K562 (cell line): ENCODE measurements at regions not wholly inside any gene's neighbourhood (a gene's known extent, or its start where the extent isn't known, plus 50 kb on each side); places are given as distances from the start of the nearest gene placed in this dataset.

Experiments
- ATAC-seq: fragments of 200-7000 bp; cut with Tn5 transposase; 3 replicates; pipeline ENCODE4 v1.9.1; 2020; ENCODE audit warnings: moderate library complexity
- BruUV-seq: library from RNA; stranded (reverse); fragments of 400-500 nt; replicated peaks from 2 replicates; lab custom pipeline; 2021; lab: Mats Ljungman, UMichigan
- CTCF ChIA-PET: fragments of 300-600 bp; formaldehyde crosslinking; extraction: SDS; loops from one replicate; lab custom pipeline; 2021; ENCODE audit warnings: low intra/inter-chr PET ratio; lab: Yijun Ruan, JAX
- POLR2A ChIA-PET: fragments of 300-600, 350-650 bp; sonication (Branson Sonifier 250); formaldehyde crosslinking; extraction: SDS; loops from one replicate; lab custom pipeline; 2021; ENCODE audit warnings: antibody characterized with exemption, inconsistent platforms; lab: Yijun Ruan, JAX
- DNase-seq, 4 experiments: peaks; one replicate each; pipeline versions ENCODE4 v3.0.0 to v3.0.0-alpha.2; 2011 to 2018; ENCODE audit warnings: low spot score in 3 of 4, mixed read lengths in 3 of 4; ENCODE audit errors: extremely low read depth in 1 of 4
- FAIRE-seq: peaks from 2 replicates; lab custom pipeline; 2011; peaks lifted over from hg19 to GRCh38; lab: Jason Lieb, UNC
- H2AFZ ChIP-seq: 2 replicates; pipeline ENCODE4 v1.6.0; 2011; ENCODE audit warnings: low read depth, low read length, control low read depth, inconsistent platforms
- H3K27ac ChIP-seq: fragments of 200-600 bp; 3 replicates; pipeline ENCODE4 v1.8.0; 2011; ENCODE audit warnings: low read depth, mild to moderate bottlenecking, control low read depth, inconsistent platforms, low read length, moderate library complexity, mixed read lengths; ENCODE audit errors: extremely low read depth
- H3K27me3 ChIP-seq, 2 experiments: fragments of 300-600 bp in 1 of 2; 2 replicates in 1 of 2; 3 replicates in 1 of 2; pipeline versions ENCODE4 v1.6.0 to v1.8.0; 2011; ENCODE audit warnings: inconsistent platforms in 2 of 2, low read length in 2 of 2, mild to moderate bottlenecking in 1 of 2, mixed read lengths in 1 of 2, moderate library complexity in 1 of 2; ENCODE audit not compliant: control insufficient read depth in 2 of 2, insufficient read depth in 2 of 2
- H3K36me3 ChIP-seq: fragments of 300-600 bp; 3 replicates; pipeline ENCODE4 v1.8.0; 2011; ENCODE audit warnings: mild to moderate bottlenecking, low read length, inconsistent platforms; ENCODE audit not compliant: control insufficient read depth, insufficient read depth
- H3K4me1 ChIP-seq, 2 experiments: fragments of 200-600 bp in 1 of 2; replicated peaks in 1 of 2; 2 replicates in 1 of 2; 3 replicates in 1 of 2; pipeline versions ENCODE4 v1.5.1 to v1.8.0; 2011; ENCODE audit warnings: inconsistent platforms in 2 of 2, low read length in 2 of 2, mild to moderate bottlenecking in 1 of 2, mixed read lengths in 1 of 2, moderate library complexity in 1 of 2; ENCODE audit not compliant: control insufficient read depth in 2 of 2, insufficient read depth in 2 of 2
- H3K4me2 ChIP-seq: 2 replicates; pipeline ENCODE4 v1.6.1; 2011; ENCODE audit warnings: low read length, control low read depth, inconsistent platforms, mixed read lengths; ENCODE audit not compliant: insufficient read depth
- H3K4me3 ChIP-seq: fragments of 200-600 bp; sonication (generic), shearing (Covaris generic); 2 replicates; pipeline ENCODE4 v1.5.1; 2016; ENCODE audit warnings: control low read depth, inconsistent platforms
- H3K79me2 ChIP-seq: fragments of 200-600 bp; 3 replicates; pipeline ENCODE4 v1.8.0; 2011; ENCODE audit warnings: low read length, inconsistent platforms; ENCODE audit not compliant: control insufficient read depth, insufficient read depth
- H3K9ac ChIP-seq, 2 experiments: 2 replicates each; pipeline versions ENCODE4 v1.6.0 to v1.6.1; 2011; ENCODE audit warnings: low read depth in 2 of 2, low read length in 2 of 2, control low read depth in 1 of 2, inconsistent platforms in 1 of 2, mild to moderate bottlenecking in 1 of 2, mixed read lengths in 1 of 2; ENCODE audit not compliant: insufficient read depth in 1 of 2
- H3K9me1 ChIP-seq: one replicate; pipeline ENCODE4 v1.6.0; 2011; ENCODE audit warnings: inconsistent platforms, mild to moderate bottlenecking, low read length, moderate library complexity; ENCODE audit not compliant: control insufficient read depth, insufficient read depth
- H3K9me3 ChIP-seq: replicated peaks from 2 replicates; pipeline ENCODE4 v1.5.1; 2011; ENCODE audit warnings: low read depth, low read length, inconsistent platforms; ENCODE audit not compliant: control insufficient read depth, insufficient read depth
- H4K20me1 ChIP-seq: replicated peaks from 2 replicates; pipeline ENCODE4 v1.6.1; 2011; ENCODE audit warnings: low read length, inconsistent platforms, mixed read lengths; ENCODE audit not compliant: control insufficient read depth, insufficient read depth
- AFF1 ChIP-seq, 2 experiments: fragments of 450-650 bp; IDR thresholded peaks; 2 replicates each; pipeline ENCODE4 v1.6.1; 2018; ENCODE audit warnings: mild to moderate bottlenecking in 2 of 2, low read depth in 1 of 2; ENCODE audit not compliant: partially characterized antibody in 2 of 2
- CHCHD3 ChIP-seq: fragments of 250-450 bp; sonication (Bioruptor Pico); IDR thresholded peaks from 2 replicates; pipeline ENCODE4 v2.1.2; 2022; ENCODE audit warnings: mild to moderate bottlenecking
- ELK1 ChIP-seq: sonication (generic); formaldehyde crosslinking; IDR thresholded peaks from 2 replicates; pipeline ENCODE4 v1.8.1; 2022; ENCODE audit warnings: missing genetic modification reagents
- FOXA1 ChIP-seq: fragments of 450-650 bp; IDR thresholded peaks from 2 replicates; pipeline ENCODE4 v1.6.1; 2016; ENCODE audit warnings: mild to moderate bottlenecking, borderline replicate concordance
- HMGN3 ChIP-seq: IDR thresholded peaks from 2 replicates; pipeline ENCODE4 v1.6.1; 2011; ENCODE audit warnings: borderline replicate concordance, low read depth, mild to moderate bottlenecking, mixed read lengths, low read length; ENCODE audit not compliant: insufficient read length; ENCODE audit errors: extremely low read depth
- MAFF ChIP-seq: IDR thresholded peaks from 2 replicates; pipeline ENCODE4 v1.6.1; 2012; ENCODE audit warnings: low read length, improper control_type of control experiment
- NCOA6 ChIP-seq: fragments of 450-650 bp; IDR thresholded peaks from 2 replicates; pipeline ENCODE4 v1.6.1; 2017; ENCODE audit warnings: mild to moderate bottlenecking
- NFYB ChIP-seq: IDR thresholded peaks from 2 replicates; pipeline ENCODE4 v1.6.1; 2011; ENCODE audit warnings: mild to moderate bottlenecking, moderate library complexity; ENCODE audit not compliant: insufficient read length; ENCODE audit errors: extremely low read depth
- POLR2H ChIP-seq: IDR thresholded peaks from 2 replicates; pipeline ENCODE4 v1.6.1; 2016; ENCODE audit warnings: missing genetic modification characterization, low read depth, mild to moderate bottlenecking, control low read depth, missing compliant biosample characterization, moderate library complexity
- PREB ChIP-seq: sonication (generic); formaldehyde crosslinking; IDR thresholded peaks from 2 replicates; pipeline ENCODE4 v1.8.1; 2023; ENCODE audit warnings: mild to moderate bottlenecking, missing genetic modification reagents
- TAF15 ChIP-seq: fragments of 200-400 bp; formaldehyde crosslinking; IDR thresholded peaks from 2 replicates; pipeline ENCODE4 v1.6.1; 2017; ENCODE audit warnings: mild to moderate bottlenecking, low read depth, low read length, moderate library complexity
- TBL1XR1 ChIP-seq, 2 experiments: IDR thresholded peaks; 2 replicates each; pipeline ENCODE4 v1.6.1; 2012; ENCODE audit warnings: improper control_type of control experiment in 2 of 2, low read length in 2 of 2, mild to moderate bottlenecking in 1 of 2
- THRAP3 ChIP-seq: fragments of 450-650 bp; IDR thresholded peaks from 2 replicates; pipeline ENCODE4 v1.6.1; 2016; ENCODE audit warnings: mild to moderate bottlenecking, inconsistent platforms, borderline replicate concordance
- ZNF583 ChIP-seq: fragments of 250-450 bp; sonication (Bioruptor Pico); IDR thresholded peaks from 2 replicates; pipeline ENCODE4 v1.4.0; 2020
- ZZZ3 ChIP-seq: fragments of 450-650 bp; IDR thresholded peaks from 2 replicates; pipeline ENCODE4 v1.6.1; 2016; ENCODE audit warnings: antibody characterized with exemption, mild to moderate bottlenecking, moderate library complexity
- WGBS: fragments of 100-300 bp; shearing (Covaris generic); methylation state at CpG from one replicate; pipeline ENCODE4 v1.1.6; 2016; ENCODE audit warnings: low coverage, mixed read lengths; ENCODE audit not compliant: insufficient coverage; ENCODE audit errors: missing lambda C conversion rate; 5-methylcytosine and 5-hydroxymethylcytosine counted together
- in situ Hi-C: fragments of 300-500 bp; cut with MboI; formaldehyde crosslinking; loops from 4 replicates; pipeline ENCODE4 v1.15.0; 2018; ENCODE audit warnings: inconsistent platforms, mixed read lengths
- intact Hi-C: fragments of 100-400 bp; cut with micrococcal nuclease; formaldehyde crosslinking; loops from 2 replicates; pipeline ENCODE4 v1.14.2; 2022

- CTCF ChIA-PET: no interaction called here
- no peak for FAIRE-seq
These were observed 142.1 kb upstream of the ARL4C start for GRCh38 chr2:234638966-234639365.

More at GRCh38 chr2:234638966-234639365, 142.1 kb upstream of the ARL4C start:
- H3K4me3 ChIP-seq: no peak overlapping the region
- no peaks in the 10 kb centered on the region for H3K27me3 ChIP-seq
- no peaks in the 10 kb centered on the region for H3K9me1 ChIP-seq
- no peaks in the 10 kb centered on the region for H4K20me1 ChIP-seq
- H3K79me2 ChIP-seq: no peaks in the 10 kb centered on the region
- H3K36me3 ChIP-seq: no peaks in the 10 kb centered on the region
- ATAC-seq: no peak
- in situ Hi-C loops: no loop called here
- H3K9me3 ChIP-seq: no peaks in the 10 kb centered on the region
- no peak for DNase-seq
- 22% methylated on average over 1 of the region's 1 CpG for WGBS
- no peak overlapping the region for H3K4me2 ChIP-seq
- POLR2A ChIA-PET: no interaction called here
- H2AFZ ChIP-seq: no peak overlapping the region
- BruUV-seq: no TSS peak
- H3K27ac ChIP-seq: no peak overlapping the region
- intact Hi-C loops: no loop called here
- TF ChIP-seq THRAP3 (no peak), HMGN3 (no peak), ZZZ3 (no peak), MAFF (no peak), PREB (CRISPR knock-in tag) (no peak), NCOA6 (no peak), FOXA1 (no peak), CHCHD3 (CRISPR knock-in tag) (no peak), NFYB (no peak), POLR2H (tag) (no peak), ELK1 (CRISPR knock-in tag) (no peak), TBL1XR1 (IDR thresholded peaks at IDR 0.05; ENCODE audit: low read length in 2 of 2) (no peak), TAF15 (no peak), ZNF583 (CRISPR knock-in tag) (no peak), AFF1 (IDR thresholded peaks at IDR 0.05; ENCODE audit: low read depth in 1 of 2, partially characterized antibody in 2 of 2) (no peak)
- no peaks in the 10 kb centered on the region for H3K4me1 ChIP-seq
- no peak overlapping the region for H3K9ac ChIP-seq
